ENCODE measurements at regions not wholly inside any gene's neighbourhood (a gene's known extent, or its start where the extent isn't known, plus 50 kb on each side); places are given as distances from the start of the nearest gene placed in this dataset.
A peak's percentile ranks its signal among the peaks of the same experiment; 100 is the strongest.

- no peak overlapping the region for H3K27ac ChIP-seq
- H3K9ac ChIP-seq: peak overlapping the region in 2 of 11 experiments; percentile 3 to 9; a peak in 1 of 22 replicates
- H3K4me2 ChIP-seq: peak overlapping the region; percentile 62 to 83 (median 73); a peak in 21 of 22 replicates
- H3K4me3 ChIP-seq: no peak overlapping the region
- H4K20me1 ChIP-seq: peaks cover 0 to 11% (median 0%) of the 10 kb centered on the region in 11 experiments; a peak in 2 of 22 replicates
- peaks cover 34 to 62% (median 50%) of the 10 kb centered on the region in 10 experiments for H3K4me1 ChIP-seq
- H3K9me3 ChIP-seq (replicated peaks in 1 of 11): peaks cover 3 to 17% (median 12%) of the 10 kb centered on the region in 11 experiments; a peak in 21 of 22 replicates
- H3K36me3 ChIP-seq: no peaks in the 10 kb centered on the region
- H3K27me3 ChIP-seq: peaks cover 14 to 36% (median 28%) of the 10 kb centered on the region in 11 experiments
- TF ChIP-seq Cebpa-rat (IDR thresholded peaks at IDR 0.05): no peak
Observed at GRCh38 chr1:2948001-2948750, 73.1 kb upstream of the ACTRT2 start.

GRCh38 chr1:2948751-2949680 is 72.3 kb upstream of the ACTRT2 start:
- Histone ChIP-seq H3K4me2 (peak overlapping the region; percentile 62 to 83 (median 73)), H3K27me3 (peaks cover 14 to 36% (median 28%) of the 10 kb centered on the region in 11 experiments), H3K9me3 (replicated peaks in 1 of 11) (peaks cover 11 to 25% (median 20%) of the 10 kb centered on the region in 11 experiments; a peak in 21 of 22 replicates), H3K36me3 (no peaks in the 10 kb centered on the region), H4K20me1 (peaks cover 0 to 11% (median 0%) of the 10 kb centered on the region in 11 experiments; a peak in 2 of 22 replicates), H3K4me1 (peaks cover 34 to 69% (median 55%) of the 10 kb centered on the region in 10 experiments), H3K4me3 (no peak overlapping the region), H3K9ac (peak overlapping the region in 2 of 11 experiments; percentile 3 to 9; a peak in 2 of 22 replicates), H3K27ac (no peak overlapping the region)
- TF ChIP-seq Cebpa-rat (IDR thresholded peaks at IDR 0.05): no peak

GRCh38 chr1:2949966-2950925 is 71.0 kb upstream of the ACTRT2 start:
- peaks cover 14 to 36% (median 28%) of the 10 kb centered on the region in 11 experiments for H3K27me3 ChIP-seq
- peak overlapping the region in 1 of 11 experiments; percentile 44; a peak in 2 of 22 replicates for H3K27ac ChIP-seq

DNA sequence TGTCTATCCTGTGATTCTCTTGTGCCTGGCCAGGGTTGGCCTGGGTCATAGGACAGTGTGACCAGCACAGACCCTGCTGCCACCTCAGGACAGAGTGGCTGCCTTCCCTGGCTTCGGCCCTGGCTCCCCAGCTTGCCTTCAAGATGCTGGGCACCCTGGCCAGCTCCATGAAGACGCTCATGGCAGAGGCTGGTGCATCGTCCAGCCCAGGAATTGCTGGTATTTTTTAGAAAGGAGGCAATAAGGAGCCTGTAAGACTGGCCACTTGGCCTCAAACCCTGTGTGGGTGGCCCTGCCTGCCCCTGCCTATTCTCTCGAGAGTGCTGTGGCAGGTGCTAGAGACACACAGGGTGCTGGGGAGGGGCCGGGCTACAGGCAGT is 70.4 kb upstream of the ACTRT2 start:
- no peak overlapping the region for H3K27ac ChIP-seq
- no peaks in the 10 kb centered on the region; a peak in 1 of 22 replicates for H3K36me3 ChIP-seq
- no peak for TF ChIP-seq Cebpa-rat (IDR thresholded peaks at IDR 0.05)
- peaks cover 30 to 44% (median 39%) of the 10 kb centered on the region in 11 experiments for H3K9me3 ChIP-seq (replicated peaks in 1 of 11)
- no peak overlapping the region for H3K4me3 ChIP-seq
- peaks cover 14 to 36% (median 28%) of the 10 kb centered on the region in 11 experiments for H3K27me3 ChIP-seq
- no peak overlapping the region for H3K9ac ChIP-seq
- H3K4me1 ChIP-seq: peaks cover 34 to 87% (median 64%) of the 10 kb centered on the region in 10 experiments
- H4K20me1 ChIP-seq: peaks cover 0 to 11% (median 0%) of the 10 kb centered on the region in 11 experiments; a peak in 2 of 22 replicates
- H3K4me2 ChIP-seq: peak overlapping the region in 9 of 11 experiments; percentile 20 to 79 (median 55); a peak in 11 of 22 replicates

More at GRCh38 chr1:2949966-2950925, 71.0 kb upstream of the ACTRT2 start:
- no peak overlapping the region for H3K4me3 ChIP-seq
- peaks cover 34 to 81% (median 62%) of the 10 kb centered on the region in 10 experiments for H3K4me1 ChIP-seq
- peaks cover 0 to 11% (median 0%) of the 10 kb centered on the region in 11 experiments; a peak in 2 of 22 replicates for H4K20me1 ChIP-seq
- no peaks in the 10 kb centered on the region; a peak in 1 of 22 replicates for H3K36me3 ChIP-seq
- H3K9me3 ChIP-seq (replicated peaks in 1 of 11): peaks cover 24 to 38% (median 33%) of the 10 kb centered on the region in 11 experiments
- TF ChIP-seq Cebpa-rat (IDR thresholded peaks at IDR 0.05): no peak
- H3K4me2 ChIP-seq: peak overlapping the region; percentile 20 to 79 (median 55)
- no peak overlapping the region for H3K9ac ChIP-seq

DNA sequence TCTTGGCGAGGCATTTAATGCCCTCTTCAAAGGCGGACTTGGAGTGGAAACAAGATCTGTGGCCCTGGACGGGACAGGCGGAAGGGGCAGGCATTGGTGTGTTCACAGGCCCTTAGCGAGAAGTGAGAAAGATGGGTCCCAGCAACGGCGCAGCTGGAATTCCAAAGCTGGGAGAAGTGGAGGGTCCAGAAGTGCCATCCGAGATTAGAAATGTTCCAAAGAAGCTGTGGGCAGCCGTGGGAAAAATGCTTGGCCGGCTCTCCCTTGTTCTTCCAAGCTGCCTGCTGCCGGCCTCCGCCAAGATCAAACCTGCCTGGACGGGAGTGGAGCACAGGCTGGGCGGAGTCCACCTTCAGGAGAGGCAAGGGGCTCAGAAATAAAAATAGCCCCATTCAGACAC is 69.4 kb upstream of the ACTRT2 start:
- Histone ChIP-seq H3K9me3 (replicated peaks in 1 of 11) (peaks cover 40 to 54% (median 49%) of the 10 kb centered on the region in 11 experiments), H3K27me3 (peaks cover 11 to 27% (median 22%) of the 10 kb centered on the region in 11 experiments), H3K4me3 (no peak overlapping the region), H3K9ac (no peak overlapping the region), H3K4me2 (peak overlapping the region in 5 of 11 experiments; percentile 12 to 64 (median 31); a peak in 6 of 22 replicates), H3K36me3 (no peaks in the 10 kb centered on the region; a peak in 1 of 22 replicates), H4K20me1 (peaks cover 0 to 11% (median 0%) of the 10 kb centered on the region in 11 experiments; a peak in 2 of 22 replicates), H3K27ac (no peak overlapping the region), H3K4me1 (peaks cover 32 to 90% (median 61%) of the 10 kb centered on the region in 10 experiments)
- no peak for TF ChIP-seq Cebpa-rat (IDR thresholded peaks at IDR 0.05)

DNA sequence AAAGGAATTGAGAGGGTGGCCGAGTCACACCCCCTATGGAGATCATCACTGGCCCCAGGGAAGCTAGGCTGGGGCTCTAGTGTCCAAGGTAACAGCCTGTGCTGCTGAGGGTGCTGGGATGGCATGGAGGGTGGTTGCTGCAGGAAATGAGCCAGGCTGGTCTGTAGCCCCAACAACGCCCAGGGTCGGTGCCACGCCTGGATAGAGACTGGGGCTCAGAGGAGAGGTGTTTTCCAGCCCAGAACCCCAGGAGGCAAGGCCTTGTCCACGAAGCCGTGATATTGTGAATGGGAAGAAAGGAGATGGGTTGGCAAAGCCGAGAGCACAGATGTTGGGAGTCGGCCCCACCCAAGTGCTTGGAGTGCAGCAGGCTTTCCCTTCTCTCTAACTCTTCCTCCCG is 68.9 kb upstream of the ACTRT2 start:
- Histone ChIP-seq H3K4me2 (peak overlapping the region in 6 of 11 experiments; percentile 3 to 64 (median 30); a peak in 6 of 22 replicates), H3K4me1 (peaks cover 27 to 87% (median 56%) of the 10 kb centered on the region in 10 experiments), H3K27ac (peak overlapping the region in 1 of 11 experiments; percentile 63; a peak in 2 of 22 replicates), H3K4me3 (no peak overlapping the region; a peak in 1 of 20 replicates), H3K36me3 (no peaks in the 10 kb centered on the region; a peak in 1 of 22 replicates), H3K27me3 (peaks cover 6 to 22% (median 18%) of the 10 kb centered on the region in 11 experiments; a peak in 20 of 22 replicates), H3K9me3 (replicated peaks in 1 of 11) (peaks cover 45 to 59% (median 52%) of the 10 kb centered on the region in 11 experiments), H4K20me1 (peaks cover 0 to 11% (median 0%) of the 10 kb centered on the region in 11 experiments; a peak in 2 of 22 replicates), H3K9ac (no peak overlapping the region)
- TF ChIP-seq Cebpa-rat (IDR thresholded peaks at IDR 0.05): no peak

DNA sequence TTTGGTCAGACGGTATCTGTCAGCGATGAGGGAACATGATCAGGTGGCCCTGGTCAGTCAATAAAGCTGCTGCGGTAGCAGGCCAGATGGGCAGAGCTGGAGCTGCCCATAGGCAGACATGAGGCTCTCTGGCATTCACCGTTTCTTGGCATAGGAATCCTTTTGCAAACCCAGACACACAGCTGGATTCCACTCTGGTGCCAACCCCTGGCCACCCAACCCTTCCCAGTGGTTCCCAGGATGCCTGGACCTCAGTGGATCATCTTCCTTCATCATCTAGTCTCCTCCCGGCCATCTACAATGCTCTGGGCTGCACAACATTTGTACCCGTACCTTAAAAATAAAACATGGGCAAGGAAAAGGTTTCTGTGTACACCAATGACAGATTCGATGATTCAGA is 68.3 kb upstream of the ACTRT2 start:
- H3K36me3 ChIP-seq: no peaks in the 10 kb centered on the region; a peak in 1 of 22 replicates
- no peak overlapping the region; a peak in 1 of 20 replicates for H3K4me3 ChIP-seq
- peaks cover 5 to 19% (median 14%) of the 10 kb centered on the region in 11 experiments; a peak in 16 of 22 replicates for H3K27me3 ChIP-seq
- H3K4me1 ChIP-seq: peaks cover 24 to 84% (median 53%) of the 10 kb centered on the region in 10 experiments
- peaks cover 0 to 11% (median 0%) of the 10 kb centered on the region in 11 experiments; a peak in 2 of 22 replicates for H4K20me1 ChIP-seq
- H3K9ac ChIP-seq: no peak overlapping the region
- no peak for TF ChIP-seq Cebpa-rat (IDR thresholded peaks at IDR 0.05)
- H3K9me3 ChIP-seq (replicated peaks in 1 of 11): peaks cover 51 to 65% (median 58%) of the 10 kb centered on the region in 11 experiments
- H3K4me2 ChIP-seq: peak overlapping the region in 6 of 11 experiments; percentile 6 to 64 (median 22); a peak in 9 of 22 replicates
- peak overlapping the region in 6 of 11 experiments; percentile 11 to 63 (median 39); a peak in 10 of 22 replicates for H3K27ac ChIP-seq

All from BLaER1 treated with 17β-estradiol and CSF1 and Interleukin-3, amounts not matched to agents 10 nM and 100 nM (cell line).